ENCODE measurements at regions not wholly inside any gene's neighbourhood (a gene's known extent, or its start where the extent isn't known, plus 50 kb on each side); places are given as distances from the start of the nearest gene placed in this dataset.

- Histone ChIP-seq H3K9me3 (ENCODE audit: control insufficient read depth, low read length) (no peaks in the 10 kb centered on the region), H3K79me2 (no peaks in the 10 kb centered on the region), H3K27me3 (ENCODE audit: control insufficient read depth, insufficient read depth, low read length) (no peaks in the 10 kb centered on the region), H3K4me2 (ENCODE audit: low read length) (no peak overlapping the region), H3K27ac (no peak overlapping the region), H3K4me1 (no peaks in the 10 kb centered on the region), H3K36me3 (ENCODE audit: control insufficient read depth, insufficient read depth, low read length) (no peaks in the 10 kb centered on the region), H3K9ac (no peak overlapping the region), H2AFZ (no peak overlapping the region), H3K4me3 (ENCODE audit: low read depth, low read length) (no peak overlapping the region)
- no peak for TF ChIP-seq CTCF (IDR thresholded peaks at IDR 0.05)
Observed at GRCh38 chr3:90087703-90088102, 980.3 kb downstream of the EPHA3 start.

DNA sequence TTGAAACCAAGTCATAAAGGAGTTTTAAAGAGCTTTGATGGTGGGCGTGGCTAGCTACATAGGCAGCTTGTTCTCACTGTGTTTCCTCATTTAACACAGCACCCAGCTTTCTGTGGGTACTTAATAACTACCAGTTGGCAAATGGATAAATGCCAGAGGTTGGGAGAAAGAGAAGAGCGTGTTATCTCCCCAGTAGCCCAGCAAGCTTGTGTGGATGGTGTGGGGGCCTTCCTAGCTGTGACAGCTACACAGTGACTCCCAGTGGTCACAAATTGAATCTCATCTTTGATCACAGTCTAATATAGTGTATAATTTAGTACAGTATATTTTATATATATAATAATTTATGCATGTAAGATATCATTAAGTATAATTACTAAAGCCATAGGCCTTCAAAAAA is 984.1 kb downstream of the EPHA3 start:
- no peak overlapping the region for H3K4me3 ChIP-seq (ENCODE audit: low read depth, low read length)

GRCh38 chr3:90092994-90093393 is 985.6 kb downstream of the EPHA3 start:
- H3K27me3 ChIP-seq (ENCODE audit: control insufficient read depth, insufficient read depth, low read length): no peaks in the 10 kb centered on the region
- H2AFZ ChIP-seq: no peak overlapping the region
- H3K27ac ChIP-seq: no peak overlapping the region
- H3K36me3 ChIP-seq (ENCODE audit: control insufficient read depth, insufficient read depth, low read length): no peaks in the 10 kb centered on the region
- H3K4me3 ChIP-seq (ENCODE audit: low read depth, low read length): no peak overlapping the region
- H3K4me2 ChIP-seq (ENCODE audit: low read length): no peak overlapping the region
- H3K79me2 ChIP-seq: no peaks in the 10 kb centered on the region
- H3K9me3 ChIP-seq (ENCODE audit: control insufficient read depth, low read length): no peaks in the 10 kb centered on the region
- H3K9ac ChIP-seq: no peak overlapping the region
- TF ChIP-seq CTCF (IDR thresholded peaks at IDR 0.05): no peak
- no peaks in the 10 kb centered on the region for H3K4me1 ChIP-seq

More for the DNA sequence above, 984.1 kb downstream of the EPHA3 start:
- Histone ChIP-seq H3K9me3 (ENCODE audit: control insufficient read depth, low read length) (no peaks in the 10 kb centered on the region), H3K9ac (no peak overlapping the region), H3K4me1 (no peaks in the 10 kb centered on the region), H3K4me2 (ENCODE audit: low read length) (no peak overlapping the region), H2AFZ (no peak overlapping the region), H3K27me3 (ENCODE audit: control insufficient read depth, insufficient read depth, low read length) (no peaks in the 10 kb centered on the region), H3K27ac (no peak overlapping the region), H3K36me3 (ENCODE audit: control insufficient read depth, insufficient read depth, low read length) (no peaks in the 10 kb centered on the region), H3K79me2 (no peaks in the 10 kb centered on the region)
- TF ChIP-seq CTCF (IDR thresholded peaks at IDR 0.05): no peak

GRCh38 chr3:90095811-90096210 is 988.4 kb downstream of the EPHA3 start:
- no peaks in the 10 kb centered on the region for H3K4me1 ChIP-seq
- no peak overlapping the region for H3K27ac ChIP-seq
- no peaks in the 10 kb centered on the region for H3K36me3 ChIP-seq (ENCODE audit: control insufficient read depth, insufficient read depth, low read length)
- H3K9me3 ChIP-seq (ENCODE audit: control insufficient read depth, low read length): no peaks in the 10 kb centered on the region
- H3K4me2 ChIP-seq (ENCODE audit: low read length): no peak overlapping the region
- no peak for TF ChIP-seq CTCF (IDR thresholded peaks at IDR 0.05)
- H2AFZ ChIP-seq: no peak overlapping the region
- H3K27me3 ChIP-seq (ENCODE audit: control insufficient read depth, insufficient read depth, low read length): no peaks in the 10 kb centered on the region
- no peak overlapping the region for H3K4me3 ChIP-seq (ENCODE audit: low read depth, low read length)
- H3K9ac ChIP-seq: no peak overlapping the region
- H3K79me2 ChIP-seq: no peaks in the 10 kb centered on the region

DNA sequence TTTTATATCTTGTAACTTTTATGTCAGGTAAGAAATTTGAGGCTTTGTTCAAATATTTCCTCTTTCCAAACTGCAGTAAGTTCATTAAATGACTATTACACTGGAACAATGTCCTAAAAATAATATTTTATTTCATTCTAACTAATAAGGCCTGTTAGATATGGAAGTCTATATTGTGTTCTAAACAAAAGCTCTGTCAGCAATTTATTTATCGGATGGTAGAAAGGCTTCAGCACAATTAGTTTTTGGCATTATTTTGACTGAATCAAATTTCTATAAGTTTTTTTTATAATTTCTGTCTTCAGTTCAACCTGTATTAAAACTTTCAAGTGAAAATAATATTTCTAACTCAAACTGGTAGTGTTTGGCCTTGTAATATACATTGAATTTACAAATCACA is 992.1 kb downstream of the EPHA3 start:
- no peak for TF ChIP-seq CTCF (IDR thresholded peaks at IDR 0.05)
- H3K27me3 ChIP-seq (ENCODE audit: control insufficient read depth, insufficient read depth, low read length): no peaks in the 10 kb centered on the region

More for the DNA sequence above, 992.1 kb downstream of the EPHA3 start:
- no peak overlapping the region for H2AFZ ChIP-seq
- no peak overlapping the region for H3K9ac ChIP-seq
- no peaks in the 10 kb centered on the region for H3K79me2 ChIP-seq
- H3K9me3 ChIP-seq (ENCODE audit: control insufficient read depth, low read length): no peaks in the 10 kb centered on the region
- H3K4me1 ChIP-seq: no peaks in the 10 kb centered on the region
- no peak overlapping the region for H3K4me2 ChIP-seq (ENCODE audit: low read length)
- no peak overlapping the region for H3K27ac ChIP-seq
- H3K36me3 ChIP-seq (ENCODE audit: control insufficient read depth, insufficient read depth, low read length): no peaks in the 10 kb centered on the region
- no peak overlapping the region for H3K4me3 ChIP-seq (ENCODE audit: low read depth, low read length)
